Activated T-helper 9 cell treated with anti-CD3 and anti-CD28 coated beads, Interleukin-2, amount 50 U/mL, for 16 hours (primary cell): ENCODE measurements at regions not wholly inside any gene's neighbourhood (a gene's known extent, or its start where the extent isn't known, plus 50 kb on each side); places are given as distances from the start of the nearest gene placed in this dataset.

Source experiments
- DNase-seq: peaks from one replicate; pipeline ENCODE4 v3.0.0-alpha.2; 2020; ENCODE audit warnings: low read depth

GRCh38 chr3:177571271-177571943 is 374.1 kb upstream of the TBL1XR1 start:
- DNase-seq = no peak

- DNase-seq = no peak
Observed at GRCh38 chr3:177571944-177572315, 374.6 kb upstream of the TBL1XR1 start.

GRCh38 chr3:177574222-177574856 is 377.1 kb upstream of the TBL1XR1 start:
- no peak for DNase-seq

GRCh38 chr3:177576746-177577145 is 379.5 kb upstream of the TBL1XR1 start:
- DNase-seq = no peak

GRCh38 chr3:177578488-177578887 is 381.2 kb upstream of the TBL1XR1 start:
- no peak for DNase-seq

GRCh38 chr3:177579419-177579818 is 382.1 kb upstream of the TBL1XR1 start:
- no peak for DNase-seq

- no peak for DNase-seq
Observed at GRCh38 chr3:177580437-177580836, 383.2 kb upstream of the TBL1XR1 start.

GRCh38 chr3:177585271-177585670 is 388.0 kb upstream of the TBL1XR1 start:
- DNase-seq = no peak

- no peak for DNase-seq
Observed at GRCh38 chr3:177589041-177589650, 391.9 kb upstream of the TBL1XR1 start.

- no peak for DNase-seq
Observed at GRCh38 chr3:177589911-177590381, 392.7 kb upstream of the TBL1XR1 start.

- no peak for DNase-seq
Observed at GRCh38 chr3:177590826-177591225, 393.5 kb upstream of the TBL1XR1 start.

- DNase-seq = no peak
Observed at GRCh38 chr3:177591379-177591778, 394.1 kb upstream of the TBL1XR1 start.

- DNase-seq = no peak
Observed at GRCh38 chr3:177594096-177594495, 396.8 kb upstream of the TBL1XR1 start.

- DNase-seq = no peak
Observed at GRCh38 chr3:177595530-177596188, 398.4 kb upstream of the TBL1XR1 start.

GRCh38 chr3:177596248-177596815 is 399.1 kb upstream of the TBL1XR1 start:
- no peak for DNase-seq

- no peak for DNase-seq
Observed at GRCh38 chr3:177596816-177597271, 399.6 kb upstream of the TBL1XR1 start.

- DNase-seq = no peak
Observed at GRCh38 chr3:177597311-177598096, 400.2 kb upstream of the TBL1XR1 start.

GRCh38 chr3:177598097-177598833 is 401.0 kb upstream of the TBL1XR1 start:
- no peak for DNase-seq

- DNase-seq = no peak
Observed at GRCh38 chr3:177599326-177599725, 402.0 kb upstream of the TBL1XR1 start.

- no peak for DNase-seq
Observed at GRCh38 chr3:177599837-177600236, 402.6 kb upstream of the TBL1XR1 start.

- DNase-seq = no peak
Observed at GRCh38 chr3:177600411-177600810, 403.1 kb upstream of the TBL1XR1 start.
